ENCODE measurements at regions not wholly inside any gene's neighbourhood (a gene's known extent, or its start where the extent isn't known, plus 50 kb on each side); places are given as distances from the start of the nearest gene placed in this dataset.

DNA sequence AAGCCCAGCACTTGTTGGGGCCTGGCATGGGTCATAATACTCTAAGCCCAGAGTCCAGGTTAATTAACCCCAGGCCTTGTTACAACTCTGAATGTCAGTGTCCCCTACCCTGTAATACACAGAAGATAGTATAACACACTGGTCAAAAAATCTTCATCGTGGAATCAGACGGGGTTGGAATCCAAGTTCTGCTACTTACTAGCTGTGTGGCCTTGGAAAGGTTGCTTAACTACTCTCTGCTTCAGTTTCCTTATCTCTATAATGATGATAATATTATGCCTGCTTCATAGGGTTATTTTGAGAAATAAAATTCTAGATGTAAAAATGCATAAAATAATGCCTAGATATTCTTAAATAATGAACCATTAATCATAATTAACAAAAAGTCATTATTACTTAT lies 77.8 kb upstream of the CTTNBP2NL start:
- TF ChIP-seq CTCF (IDR thresholded peaks at IDR 0.05; ENCODE audit: poor library complexity) (no peak), EZH2 (IDR thresholded peaks at IDR 0.05; ENCODE audit: borderline replicate concordance) (no peak), EZH2phosphoT487 (IDR thresholded peaks at IDR 0.05; ENCODE audit: low read depth, severe bottlenecking, unreplicated experiment) (no peak)

All from hepatocyte (in vitro differentiated cells).